Neuronal stem cell (in vitro differentiated cells): ENCODE measurements at regions not wholly inside any gene's neighbourhood (a gene's known extent, or its start where the extent isn't known, plus 50 kb on each side); places are given as distances from the start of the nearest gene placed in this dataset.

Experiments used
- DNase-seq: peaks from one replicate; pipeline ENCODE4 v3.0.0-alpha.2; 2013; ENCODE audit warnings: low spot score
- H2AFZ ChIP-seq: one replicate; pipeline ENCODE4 v1.6.1; 2013; ENCODE audit warnings: mild to moderate bottlenecking, low read length, inconsistent platforms
- H2AK5ac ChIP-seq: 2 replicates; pipeline ENCODE4 v1.6.1; 2013; ENCODE audit warnings: low read depth, mild to moderate bottlenecking, inconsistent platforms, low read length, moderate library complexity, mixed read lengths
- H2BK120ac ChIP-seq: 2 replicates; pipeline ENCODE4 v1.6.1; 2013; ENCODE audit warnings: low read depth, mild to moderate bottlenecking, inconsistent platforms, low read length, moderate library complexity, mixed read lengths
- H2BK12ac ChIP-seq: one replicate; pipeline ENCODE4 v1.6.1; 2013; ENCODE audit warnings: low read length, inconsistent platforms
- H2BK15ac ChIP-seq: 2 replicates; pipeline ENCODE4 v1.6.1; 2013; ENCODE audit warnings: mild to moderate bottlenecking, low read length, inconsistent platforms, mixed read lengths
- H2BK5ac ChIP-seq: one replicate; pipeline ENCODE4 v1.6.1; 2013; ENCODE audit warnings: inconsistent platforms, mild to moderate bottlenecking, low read length, moderate library complexity
- H3K14ac ChIP-seq: one replicate; pipeline ENCODE4 v1.6.1; 2013; ENCODE audit warnings: low read length, inconsistent platforms
- H3K18ac ChIP-seq: 2 replicates; pipeline ENCODE4 v1.6.1; 2013; ENCODE audit warnings: low read length, inconsistent platforms
- H3K23ac ChIP-seq: 2 replicates; pipeline ENCODE4 v1.6.1; 2013; ENCODE audit warnings: low read depth, mild to moderate bottlenecking, mixed read lengths, low read length, inconsistent platforms; ENCODE audit not compliant: poor library complexity
- H3K27ac ChIP-seq: replicated peaks from 3 replicates; pipeline ENCODE4 v1.5.1; 2013; ENCODE audit warnings: low read length, inconsistent platforms
- H3K27me3 ChIP-seq, 3 experiments: 2 replicates each; pipeline ENCODE4 v1.6.1; 2013; ENCODE audit warnings: low read length in 3 of 3, mild to moderate bottlenecking in 2 of 3, inconsistent platforms in 1 of 3, low read depth in 1 of 3, mixed read lengths in 1 of 3, moderate library complexity in 1 of 3; ENCODE audit not compliant: control insufficient read depth in 3 of 3, insufficient read depth in 3 of 3
- H3K36me3 ChIP-seq, 2 donors: replicated peaks in 1 of 2; 2 replicates each; pipeline ENCODE4 v1.6.1; 2013; ENCODE audit warnings: low read length in 2 of 2; ENCODE audit not compliant: control insufficient read depth in 2 of 2, insufficient read depth in 2 of 2
- H3K4ac ChIP-seq: 2 replicates; pipeline ENCODE4 v1.6.1; 2013; ENCODE audit warnings: inconsistent platforms, mild to moderate bottlenecking, low read length, moderate library complexity
- H3K4me1 ChIP-seq, 2 donors: 1 replicate in 1 of 2; 2 replicates in 1 of 2; pipeline ENCODE4 v1.6.1; 2013; ENCODE audit warnings: low read length in 2 of 2, low read depth in 1 of 2; ENCODE audit not compliant: control insufficient read depth in 2 of 2, insufficient read depth in 1 of 2
- H3K4me2 ChIP-seq: one replicate; pipeline ENCODE4 v1.6.1; 2013; ENCODE audit warnings: mild to moderate bottlenecking, low read length, inconsistent platforms; ENCODE audit not compliant: insufficient read depth, poor library complexity, severe bottlenecking
- H3K4me3 ChIP-seq, 2 donors: 2 replicates each; pipeline ENCODE4 v1.5.1; 2013; ENCODE audit warnings: low read length in 2 of 2, mild to moderate bottlenecking in 2 of 2, inconsistent platforms in 1 of 2, moderate library complexity in 1 of 2
- H3K79me1 ChIP-seq: one replicate; pipeline ENCODE4 v1.6.1; 2013; ENCODE audit warnings: low read depth, mild to moderate bottlenecking, inconsistent platforms, low read length, moderate library complexity
- H3K9ac ChIP-seq: one replicate; pipeline ENCODE4 v1.6.1; 2013; ENCODE audit warnings: mild to moderate bottlenecking, low read depth, low read length, inconsistent platforms; ENCODE audit not compliant: poor library complexity
- H3K9me3 ChIP-seq, 2 donors: replicated peaks in 1 of 2; 2 replicates each; pipeline versions ENCODE3 to v1.6.1; 2013; ENCODE audit warnings: low read length in 2 of 2, mild to moderate bottlenecking in 2 of 2, inconsistent platforms in 1 of 2, low read depth in 1 of 2, mixed read lengths in 1 of 2, moderate library complexity in 1 of 2; ENCODE audit not compliant: control insufficient read depth in 2 of 2, insufficient read depth in 1 of 2
- H4K8ac ChIP-seq: one replicate; pipeline ENCODE4 v1.6.1; 2013; ENCODE audit warnings: low read depth, mild to moderate bottlenecking, inconsistent platforms, low read length, moderate library complexity
- H4K91ac ChIP-seq: one replicate; pipeline ENCODE4 v1.6.1; 2013; ENCODE audit warnings: low read length, low read depth, mild to moderate bottlenecking, inconsistent platforms; ENCODE audit not compliant: poor library complexity
- WGBS, 2 donors: extraction: QIAGEN DNeasy Blood & Tissue Kit; methylation state at CpG; one replicate each; pipeline ENCODE4 v1.1.7; 2013; ENCODE audit warnings: missing lambda C conversion rate in 2 of 2, mixed read lengths in 1 of 2; ENCODE audit not compliant: insufficient read length in 2 of 2, insufficient replicate concordance in 1 of 2; ENCODE audit errors: extremely low coverage in 2 of 2; 5-methylcytosine and 5-hydroxymethylcytosine counted together

DNA sequence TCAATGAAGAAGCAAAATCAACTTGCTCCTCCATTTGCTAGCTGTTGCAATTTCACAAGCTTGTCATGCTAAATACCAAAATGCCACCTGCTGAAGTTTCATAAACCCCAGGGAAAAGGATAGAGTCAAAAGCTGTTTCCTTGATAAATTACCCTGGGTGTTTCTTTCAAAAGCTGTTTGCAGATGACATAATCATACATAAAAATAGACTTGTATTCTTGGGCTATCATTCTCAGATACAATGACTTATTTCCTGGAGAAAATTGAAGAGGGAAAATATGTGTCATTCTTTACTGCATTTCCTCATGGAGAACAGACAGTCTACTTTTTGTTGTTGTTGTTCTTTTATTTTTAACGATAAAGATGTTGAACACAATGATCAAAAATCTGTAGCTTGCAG, 119.2 kb downstream of the GALC start:
- no peak overlapping the region for H3K23ac ChIP-seq
- no peaks in the 10 kb centered on the region for H3K9me3 ChIP-seq
- H3K4ac ChIP-seq = no peak overlapping the region
- H4K91ac ChIP-seq = no peak overlapping the region
- DNase-seq = no peak
- H2BK12ac ChIP-seq = no peak overlapping the region
- H3K9ac ChIP-seq = no peak overlapping the region
- no peak overlapping the region for H2BK5ac ChIP-seq
- H3K14ac ChIP-seq = no peak overlapping the region
- no peak overlapping the region for H3K4me2 ChIP-seq
- no peak overlapping the region for H3K18ac ChIP-seq
- no CpG with 5 or more reads among the region's 1 CpG for WGBS, 2 donors
- no peaks in the 10 kb centered on the region for H3K36me3 ChIP-seq
- no peak overlapping the region for H2BK120ac ChIP-seq
- no peak overlapping the region for H2BK15ac ChIP-seq
- H3K79me1 ChIP-seq = no peaks in the 10 kb centered on the region
- H3K4me3 ChIP-seq = no peak overlapping the region
- H3K27ac ChIP-seq = no peak overlapping the region
- no peak overlapping the region for H4K8ac ChIP-seq
- no peaks in the 10 kb centered on the region for H3K27me3 ChIP-seq
- H3K4me1 ChIP-seq = no peaks in the 10 kb centered on the region
- H2AFZ ChIP-seq = no peak overlapping the region
- H2AK5ac ChIP-seq = no peak overlapping the region

- Histone ChIP-seq H3K18ac (no peak overlapping the region), H2BK12ac (no peak overlapping the region), H3K4ac (no peak overlapping the region), H3K23ac (no peak overlapping the region), H3K9me3 (no peaks in the 10 kb centered on the region), H2BK5ac (no peak overlapping the region), H3K27ac (no peak overlapping the region), H3K4me1 (no peaks in the 10 kb centered on the region), H2BK120ac (no peak overlapping the region), H2AK5ac (no peak overlapping the region), H3K4me2 (no peak overlapping the region), H3K14ac (no peak overlapping the region), H3K4me3 (no peak overlapping the region), H2AFZ (no peak overlapping the region), H3K27me3 (no peaks in the 10 kb centered on the region), H4K91ac (no peak overlapping the region), H3K36me3 (no peaks in the 10 kb centered on the region), H2BK15ac (no peak overlapping the region), H4K8ac (no peak overlapping the region), H3K79me1 (no peaks in the 10 kb centered on the region), H3K9ac (no peak overlapping the region)
- DNase-seq = no peak
- WGBS, 2 donors = no CpG with 5 or more reads among the region's 4 CpGs
Observed at GRCh38 chr14:87869619-87870583, 123.1 kb downstream of the GALC start.

- H3K18ac ChIP-seq = no peak overlapping the region
- H4K91ac ChIP-seq = no peak overlapping the region
- no CpG with 5 or more reads among the region's 3 CpGs for WGBS, 2 donors
- H3K23ac ChIP-seq = no peak overlapping the region
- H3K27ac ChIP-seq = no peak overlapping the region
- no peaks in the 10 kb centered on the region for H3K27me3 ChIP-seq
- H3K14ac ChIP-seq = no peak overlapping the region
- no peak overlapping the region for H2AK5ac ChIP-seq
- H3K79me1 ChIP-seq = no peaks in the 10 kb centered on the region
- DNase-seq = no peak
- H3K4me2 ChIP-seq = no peak overlapping the region
- no peaks in the 10 kb centered on the region for H3K9me3 ChIP-seq
- H2BK5ac ChIP-seq = no peak overlapping the region
- no peaks in the 10 kb centered on the region for H3K36me3 ChIP-seq
- H3K4ac ChIP-seq = no peak overlapping the region
- H3K9ac ChIP-seq = no peak overlapping the region
- no peak overlapping the region for H3K4me3 ChIP-seq
- no peaks in the 10 kb centered on the region for H3K4me1 ChIP-seq
- H4K8ac ChIP-seq = no peak overlapping the region
- no peak overlapping the region for H2BK120ac ChIP-seq
- H2AFZ ChIP-seq = no peak overlapping the region
- no peak overlapping the region for H2BK12ac ChIP-seq
- H2BK15ac ChIP-seq = no peak overlapping the region
Observed at GRCh38 chr14:87868920-87869319, 124.1 kb downstream of the GALC start.

- no peak for DNase-seq
- H3K18ac ChIP-seq = no peak overlapping the region
- H3K36me3 ChIP-seq = no peaks in the 10 kb centered on the region
- no peak overlapping the region for H3K4me2 ChIP-seq
- no peak overlapping the region for H2BK12ac ChIP-seq
- no peak overlapping the region for H2BK15ac ChIP-seq
- no peak overlapping the region for H3K9ac ChIP-seq
- no peak overlapping the region for H2AK5ac ChIP-seq
- no peak overlapping the region for H3K27ac ChIP-seq
- H4K91ac ChIP-seq = no peak overlapping the region
- H2AFZ ChIP-seq = no peak overlapping the region
- H2BK5ac ChIP-seq = no peak overlapping the region
- H3K79me1 ChIP-seq = no peaks in the 10 kb centered on the region
- H3K4me1 ChIP-seq = no peaks in the 10 kb centered on the region
- no peaks in the 10 kb centered on the region for H3K27me3 ChIP-seq
- no CpG with 5 or more reads among the region's 3 CpGs for WGBS, 2 donors
- no peak overlapping the region for H2BK120ac ChIP-seq
- no peak overlapping the region for H3K23ac ChIP-seq
- H3K4ac ChIP-seq = no peak overlapping the region
- no peaks in the 10 kb centered on the region for H3K9me3 ChIP-seq
- no peak overlapping the region for H4K8ac ChIP-seq
- no peak overlapping the region for H3K14ac ChIP-seq
- no peak overlapping the region for H3K4me3 ChIP-seq
Observed at GRCh38 chr14:87866116-87866515, 126.9 kb downstream of the GALC start.
